Activated naive CD8-positive, alpha-beta T cell treated with anti-CD3 and anti-CD28 coated beads, Interleukin-2, amount 50 U/mL, for 24 hours (primary cell): ENCODE measurements at regions not wholly inside any gene's neighbourhood (a gene's known extent, or its start where the extent isn't known, plus 50 kb on each side); places are given as distances from the start of the nearest gene placed in this dataset.

Experiments used
- ATAC-seq: fragments of 150-1000 bp; cut with Tn5 transposase; one replicate; pipeline ENCODE4 v1.10.0; 2021
- DNase-seq: peaks from one replicate; pipeline ENCODE4 v3.0.0; 2021
- H3K27ac Mint-ChIP-seq: one replicate; pipeline ENCODE4 v1.8.0; 2021; ENCODE audit warnings: mild to moderate bottlenecking, mixed read lengths
- H3K27me3 Mint-ChIP-seq: one replicate; pipeline ENCODE4 v1.8.0; 2021; ENCODE audit warnings: mixed read lengths
- H3K36me3 Mint-ChIP-seq: one replicate; pipeline ENCODE4 v1.8.0; 2021; ENCODE audit warnings: low read depth, mixed read lengths
- H3K4me1 Mint-ChIP-seq: one replicate; pipeline ENCODE4 v1.8.0; 2021; ENCODE audit warnings: mixed read lengths
- H3K4me3 Mint-ChIP-seq: one replicate; pipeline ENCODE4 v1.8.0; 2021; ENCODE audit warnings: mild to moderate bottlenecking, moderate library complexity, mixed read lengths
- H3K9me3 Mint-ChIP-seq: one replicate; pipeline ENCODE4 v1.8.0; 2021; ENCODE audit warnings: mixed read lengths

DNA sequence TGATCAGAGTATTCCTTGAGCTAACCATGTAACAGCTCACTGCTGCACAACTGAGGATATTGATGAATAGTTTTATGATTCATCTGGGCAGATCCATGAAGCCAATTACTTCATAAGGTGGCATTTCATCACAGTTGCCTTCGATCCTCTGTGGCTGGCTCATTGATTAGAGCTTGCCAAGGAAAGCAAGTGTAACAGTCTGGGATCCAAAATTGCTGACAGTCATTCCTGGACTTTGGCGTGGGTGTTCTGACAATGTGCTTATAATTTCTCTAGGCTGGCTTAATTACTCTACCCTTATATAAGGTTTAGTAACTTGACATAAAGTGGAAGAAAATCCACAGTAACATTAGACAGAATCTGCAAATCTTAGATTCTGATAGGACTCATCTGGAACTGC is 551.3 kb upstream of the CDH4 start:
- Mint-ChIP-seq H3K27me3 (peaks cover 3% of the 10 kb centered on the region), H3K36me3 (no peaks in the 10 kb centered on the region), H3K9me3 (peaks cover 3% of the 10 kb centered on the region), H3K27ac (no peak overlapping the region), H3K4me3 (no peak overlapping the region), H3K4me1 (no peaks in the 10 kb centered on the region)
- no peak for DNase-seq
- no peak for ATAC-seq

DNA sequence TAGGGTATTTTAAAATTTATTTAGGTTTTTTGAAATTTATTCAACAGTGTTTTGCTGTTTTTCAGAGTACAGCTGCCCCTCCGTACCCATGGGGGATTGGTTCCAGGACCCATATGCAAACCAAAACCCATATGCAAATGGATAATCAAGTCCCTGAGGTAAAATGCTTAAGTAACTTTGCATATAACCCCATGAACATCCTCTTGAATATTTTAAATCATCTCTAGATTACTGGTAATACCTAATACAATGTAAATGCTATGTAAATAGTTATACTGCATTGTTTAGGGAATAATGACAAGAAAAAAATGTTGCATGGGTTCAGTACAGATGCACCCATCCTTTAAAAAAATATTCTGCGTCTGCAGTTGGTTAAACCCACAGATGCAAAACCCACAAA is 547.9 kb upstream of the CDH4 start:
- no peaks in the 10 kb centered on the region for H3K27me3 Mint-ChIP-seq
- H3K4me1 Mint-ChIP-seq = no peaks in the 10 kb centered on the region
- ATAC-seq = no peak
- H3K36me3 Mint-ChIP-seq = no peaks in the 10 kb centered on the region
- H3K27ac Mint-ChIP-seq = no peak overlapping the region
- DNase-seq = no peak
- peaks cover 4% of the 10 kb centered on the region for H3K9me3 Mint-ChIP-seq
- no peak overlapping the region for H3K4me3 Mint-ChIP-seq

DNA sequence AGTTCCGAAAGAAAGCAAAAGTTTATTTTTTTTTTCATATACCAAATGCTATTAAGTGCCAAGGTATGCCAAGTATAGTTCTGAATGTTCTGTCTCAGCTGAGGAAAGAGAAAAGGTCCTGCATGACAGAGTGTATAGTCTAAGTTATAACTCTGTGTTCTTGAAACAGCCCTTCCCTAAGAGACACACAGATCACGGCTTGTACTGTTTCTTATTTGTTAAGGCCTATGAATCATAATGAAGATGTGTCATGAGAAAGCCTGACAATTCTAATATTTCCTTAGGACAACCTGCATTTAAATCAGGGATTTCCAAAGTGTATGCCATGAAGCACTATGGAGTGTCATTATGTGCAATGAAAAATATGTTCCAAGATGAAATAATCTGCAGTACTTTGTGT is 538.7 kb upstream of the CDH4 start:
- Mint-ChIP-seq H3K27ac (no peak overlapping the region), H3K9me3 (peaks cover 3% of the 10 kb centered on the region), H3K4me1 (no peaks in the 10 kb centered on the region), H3K36me3 (no peaks in the 10 kb centered on the region), H3K27me3 (no peaks in the 10 kb centered on the region), H3K4me3 (no peak overlapping the region)
- ATAC-seq (no peak), DNase-seq (no peak)

DNA sequence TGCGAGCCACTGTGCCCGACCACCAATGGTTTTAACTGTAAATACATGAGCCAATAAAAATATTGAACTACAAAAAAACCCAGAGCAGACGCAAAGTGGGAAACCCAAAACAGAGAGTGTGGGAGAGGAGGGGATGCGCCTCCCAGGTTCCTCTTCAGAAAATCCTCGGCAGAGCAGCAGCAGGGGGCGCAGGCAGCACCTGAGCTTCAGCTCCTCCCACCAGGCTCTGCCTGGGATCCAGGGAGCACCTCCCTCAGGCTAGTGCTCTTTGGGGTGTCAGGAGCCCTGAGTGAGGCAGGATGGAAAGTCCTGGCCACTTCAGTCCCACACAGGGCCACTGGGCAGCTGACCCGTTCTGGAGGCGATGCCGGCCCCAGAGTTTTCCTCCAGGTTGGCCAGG is 536.9 kb upstream of the CDH4 start:
- peaks cover 2% of the 10 kb centered on the region for H3K27me3 Mint-ChIP-seq
- H3K27ac Mint-ChIP-seq = no peak overlapping the region
- no peak overlapping the region for H3K4me3 Mint-ChIP-seq
- DNase-seq (no peak), ATAC-seq (no peak)
- no peaks in the 10 kb centered on the region for H3K4me1 Mint-ChIP-seq
- no peaks in the 10 kb centered on the region for H3K36me3 Mint-ChIP-seq
- peaks cover under 1% of the 10 kb centered on the region for H3K9me3 Mint-ChIP-seq

DNA sequence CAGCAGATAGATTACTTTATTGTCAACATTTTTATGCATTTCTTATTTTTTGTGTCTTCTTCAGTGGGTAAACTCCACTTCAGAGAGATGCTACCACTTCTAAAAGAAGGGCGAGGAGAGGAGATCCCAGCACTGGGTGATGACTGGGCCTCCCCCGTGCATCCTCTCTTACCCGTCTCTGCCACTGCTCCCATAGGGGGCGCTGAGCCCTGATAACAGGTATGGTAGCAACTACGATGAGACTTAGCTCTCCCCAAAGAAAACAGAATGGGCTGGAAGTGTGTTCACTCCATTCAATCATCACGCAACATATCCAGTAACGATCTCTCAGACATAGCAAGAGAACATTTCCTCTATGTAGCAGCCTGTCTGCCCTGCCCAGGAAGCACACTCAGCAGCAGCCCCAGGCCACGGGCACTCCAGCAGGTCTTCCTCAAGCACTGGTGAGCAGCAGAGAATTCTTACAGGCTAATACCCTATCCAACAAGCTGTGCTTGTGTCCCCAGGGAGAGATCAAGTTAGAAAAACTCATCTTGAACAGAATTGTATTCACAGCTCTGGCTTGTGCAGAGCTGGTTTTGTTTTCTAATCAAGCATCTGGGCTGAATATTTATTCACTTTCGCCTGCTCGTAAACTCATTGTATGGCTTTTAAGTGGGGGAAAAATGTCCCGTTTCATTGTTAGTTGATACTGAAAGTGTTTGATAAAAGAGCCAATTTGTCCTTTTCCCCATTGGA is 533.1 kb upstream of the CDH4 start:
- no peak overlapping the region for H3K27ac Mint-ChIP-seq
- no peaks in the 10 kb centered on the region for H3K36me3 Mint-ChIP-seq

DNA sequence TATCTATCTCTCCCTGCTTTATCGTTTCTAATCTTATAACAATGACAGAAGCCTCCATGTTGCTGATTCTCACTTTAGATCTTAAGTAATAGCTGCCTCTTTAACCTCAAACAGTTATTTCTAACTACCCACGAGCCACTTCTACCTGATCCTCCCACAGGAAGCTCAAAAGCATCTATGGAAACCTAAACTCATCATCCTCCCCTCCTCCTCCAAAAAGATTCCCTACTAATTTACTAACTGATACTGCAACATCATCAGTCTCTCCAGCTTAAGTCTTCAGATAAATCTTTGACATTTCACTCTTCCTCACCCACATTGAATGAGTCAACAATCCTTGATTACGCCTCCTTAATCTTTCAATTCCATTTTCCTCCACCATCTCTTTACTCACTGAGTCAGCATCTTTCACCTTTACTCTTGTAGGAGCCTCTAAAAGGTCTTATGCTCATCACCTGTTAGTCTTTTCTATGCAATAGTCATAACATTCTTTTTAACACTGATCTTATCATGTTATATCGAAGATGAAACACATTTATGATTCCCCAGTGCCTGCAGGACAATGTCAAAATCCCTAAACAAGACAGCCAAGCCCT is 526.7 kb upstream of the CDH4 start:
- Mint-ChIP-seq H3K9me3 (peaks cover 9% of the 10 kb centered on the region), H3K4me3 (no peak overlapping the region), H3K27me3 (peaks cover 4% of the 10 kb centered on the region), H3K36me3 (no peaks in the 10 kb centered on the region), H3K4me1 (no peaks in the 10 kb centered on the region), H3K27ac (no peak overlapping the region)
- ATAC-seq = no peak
- no peak for DNase-seq

More for the DNA sequence above, 533.1 kb upstream of the CDH4 start:
- H3K9me3 Mint-ChIP-seq = no peaks in the 10 kb centered on the region
- no peak for ATAC-seq
- H3K4me3 Mint-ChIP-seq = no peak overlapping the region
- H3K27me3 Mint-ChIP-seq = peaks cover 4% of the 10 kb centered on the region
- no peak for DNase-seq
- H3K4me1 Mint-ChIP-seq = no peaks in the 10 kb centered on the region

DNA sequence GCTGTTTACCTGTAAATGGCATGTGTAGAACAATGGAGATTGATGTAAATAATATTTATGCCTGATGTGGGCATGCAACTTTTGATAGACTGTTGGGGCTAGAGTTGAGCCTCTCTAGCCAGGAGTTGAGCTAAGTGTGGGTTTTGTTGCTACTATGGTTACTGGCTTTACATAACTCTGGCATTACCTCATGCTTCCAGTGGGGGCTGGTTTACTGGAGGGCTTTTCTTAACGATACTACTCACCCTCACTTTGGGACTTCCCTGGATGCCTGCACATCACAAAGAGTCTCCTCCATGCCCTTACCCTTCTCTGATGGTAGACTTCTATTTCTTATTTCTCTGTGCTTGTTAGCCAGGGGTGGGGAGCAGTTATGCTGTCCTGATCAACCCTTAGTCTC is 524.6 kb upstream of the CDH4 start:
- Mint-ChIP-seq H3K4me1 (no peaks in the 10 kb centered on the region), H3K4me3 (no peak overlapping the region), H3K27me3 (peaks cover 2% of the 10 kb centered on the region), H3K27ac (no peak overlapping the region), H3K36me3 (no peaks in the 10 kb centered on the region), H3K9me3 (peaks cover 9% of the 10 kb centered on the region)
- no peak for DNase-seq
- no peak for ATAC-seq

DNA sequence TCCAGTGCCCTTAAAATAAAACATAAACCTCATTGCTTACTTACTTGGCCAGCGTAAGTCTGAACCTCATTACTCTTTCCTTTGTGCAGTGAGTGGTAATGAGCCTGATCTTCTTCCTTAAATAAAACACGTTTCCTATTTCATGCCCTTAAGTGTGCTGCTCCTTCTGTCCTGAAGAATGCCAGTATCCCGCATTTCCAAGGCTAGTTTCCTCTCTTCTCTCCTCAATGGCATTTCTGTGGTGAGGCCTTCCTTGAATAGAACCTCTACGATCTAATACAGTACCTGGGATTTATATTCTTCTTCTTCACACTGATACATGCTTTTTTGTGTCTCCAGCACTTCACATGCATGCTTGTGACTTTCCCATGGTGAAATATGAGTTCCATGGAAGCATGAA is 523.4 kb upstream of the CDH4 start:
- peaks cover 9% of the 10 kb centered on the region for H3K9me3 Mint-ChIP-seq
- no peaks in the 10 kb centered on the region for H3K4me1 Mint-ChIP-seq
- H3K36me3 Mint-ChIP-seq = no peaks in the 10 kb centered on the region
- H3K27me3 Mint-ChIP-seq = peaks cover 2% of the 10 kb centered on the region
- H3K4me3 Mint-ChIP-seq = no peak overlapping the region
- DNase-seq = no peak
- H3K27ac Mint-ChIP-seq = no peak overlapping the region
- ATAC-seq = no peak

DNA sequence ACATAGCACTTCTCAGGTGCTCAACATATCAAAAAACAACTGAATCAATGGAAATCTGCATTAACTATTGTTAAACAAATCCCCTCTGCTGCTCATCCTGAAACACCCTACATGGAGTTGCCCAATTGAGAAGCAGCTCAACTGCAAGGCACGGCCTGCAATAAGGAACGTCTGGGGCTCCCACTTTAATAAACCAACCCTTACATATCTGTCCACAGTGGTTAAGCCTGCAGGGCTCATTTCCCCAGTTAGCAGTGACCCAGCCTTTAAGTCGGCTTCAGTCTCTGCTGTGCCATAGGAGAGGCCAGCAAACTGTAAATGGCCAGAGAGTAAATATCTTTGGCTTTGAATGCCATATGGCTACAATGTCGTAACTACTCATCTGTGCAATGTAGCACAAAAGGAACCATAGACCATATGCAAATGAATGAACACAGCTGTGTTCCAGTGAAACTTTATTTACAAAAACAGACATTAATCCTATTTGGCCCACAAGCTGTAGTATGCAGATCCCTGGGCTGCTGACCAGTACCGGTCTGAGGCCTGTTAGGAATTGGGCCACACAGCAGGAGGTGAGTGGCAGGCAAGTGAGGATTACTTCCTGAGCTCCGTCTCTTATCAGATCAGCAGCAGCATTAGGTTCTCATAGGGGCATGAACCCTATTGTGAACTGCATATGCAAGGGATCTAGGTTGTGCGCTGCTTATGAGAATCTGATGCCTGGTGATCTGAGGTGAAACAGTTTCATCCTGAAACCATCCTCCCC is 522.7 kb upstream of the CDH4 start:
- Mint-ChIP-seq H3K27me3 (peaks cover 2% of the 10 kb centered on the region), H3K4me3 (no peak overlapping the region), H3K9me3 (peaks cover 9% of the 10 kb centered on the region), H3K4me1 (no peaks in the 10 kb centered on the region), H3K36me3 (no peaks in the 10 kb centered on the region), H3K27ac (no peak overlapping the region)
- ATAC-seq (no peak), DNase-seq (no peak)

DNA sequence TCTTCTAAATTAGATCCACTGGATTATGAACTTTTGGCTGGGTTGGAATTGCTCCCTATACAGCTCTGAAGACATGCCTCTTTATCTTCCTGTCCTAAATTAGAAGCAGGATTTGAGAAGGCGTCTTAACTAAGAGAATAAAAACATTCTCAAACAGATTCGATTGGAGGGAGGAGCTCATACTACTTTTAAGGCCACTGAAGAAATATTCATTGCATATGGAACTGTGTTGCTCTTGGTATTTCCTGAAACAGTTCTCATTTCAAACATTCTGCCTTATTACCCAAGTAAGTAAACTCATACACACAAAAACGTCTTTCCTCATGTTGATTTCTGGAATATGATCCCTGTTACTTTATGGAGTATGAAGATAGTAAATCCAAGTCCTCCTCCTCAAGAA is 519.7 kb upstream of the CDH4 start:
- Mint-ChIP-seq H3K27ac (no peak overlapping the region), H3K4me1 (no peaks in the 10 kb centered on the region), H3K4me3 (no peak overlapping the region), H3K27me3 (peaks cover 2% of the 10 kb centered on the region), H3K9me3 (peaks cover 6% of the 10 kb centered on the region), H3K36me3 (no peaks in the 10 kb centered on the region)
- ATAC-seq (no peak), DNase-seq (no peak)

DNA sequence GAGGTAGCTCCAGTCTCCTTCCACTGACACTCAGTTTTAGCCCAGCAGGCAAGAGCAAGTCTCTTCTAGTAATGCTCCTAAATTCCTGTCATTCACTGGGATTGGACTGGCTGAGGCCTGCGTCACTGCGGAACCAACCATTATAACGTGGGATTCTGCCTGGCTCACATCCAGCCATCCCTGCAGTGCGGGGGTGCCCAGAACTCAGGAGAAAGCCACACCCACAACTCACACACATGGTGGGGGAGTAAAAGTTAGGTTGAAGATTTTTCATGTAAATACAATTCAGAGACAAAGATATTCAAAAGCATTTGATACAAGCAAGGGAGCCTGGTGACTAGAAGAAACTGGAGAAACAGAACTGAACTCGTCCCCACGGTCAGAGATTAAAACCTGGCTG is 504.0 kb upstream of the CDH4 start:
- Mint-ChIP-seq H3K36me3 (no peaks in the 10 kb centered on the region), H3K27ac (no peak overlapping the region), H3K9me3 (peaks cover 3% of the 10 kb centered on the region), H3K4me3 (no peak overlapping the region), H3K27me3 (no peaks in the 10 kb centered on the region), H3K4me1 (no peaks in the 10 kb centered on the region)
- ATAC-seq (no peak), DNase-seq (no peak)

DNA sequence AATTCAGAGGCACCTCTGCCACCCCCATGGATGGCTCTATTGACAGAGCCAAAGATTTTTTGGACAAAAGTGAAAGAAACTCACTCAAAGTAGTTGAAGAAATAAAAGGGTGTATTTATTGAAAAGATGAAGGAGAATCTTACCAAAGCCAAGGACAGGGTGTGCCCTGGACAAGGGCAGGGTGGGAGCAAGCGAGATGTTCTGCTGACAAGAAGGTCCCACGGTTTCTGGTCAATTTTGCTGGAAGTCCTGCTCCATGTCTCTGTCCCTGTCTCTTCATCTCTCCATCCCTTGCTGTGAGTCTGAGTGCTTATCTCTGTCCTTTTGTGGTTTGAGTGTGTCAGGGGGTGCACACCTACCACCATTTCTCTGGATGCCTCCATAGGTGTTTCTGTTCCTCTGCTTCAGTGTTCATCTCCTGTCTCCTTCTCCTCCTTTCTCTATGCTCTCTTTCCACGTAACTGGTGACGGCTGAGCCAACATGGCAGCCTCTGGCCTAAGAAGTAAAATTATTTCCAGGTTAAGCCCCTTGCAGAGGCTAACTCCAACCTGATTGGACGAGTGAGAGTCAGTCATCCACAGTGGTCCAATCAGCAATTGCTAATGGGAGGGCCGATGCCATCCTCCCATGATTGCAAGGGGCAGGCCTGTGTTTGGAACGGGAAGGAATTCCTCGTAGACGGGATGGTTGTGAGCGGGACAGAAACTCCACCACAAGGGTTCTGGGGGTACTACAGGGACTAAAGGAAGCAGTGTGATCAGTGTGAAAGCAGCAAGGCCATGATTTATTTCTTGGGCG is 502.1 kb upstream of the CDH4 start:
- DNase-seq (no peak), ATAC-seq (no peak)
- no peaks in the 10 kb centered on the region for H3K4me1 Mint-ChIP-seq
- H3K9me3 Mint-ChIP-seq = no peaks in the 10 kb centered on the region
- no peaks in the 10 kb centered on the region for H3K36me3 Mint-ChIP-seq
- no peaks in the 10 kb centered on the region for H3K27me3 Mint-ChIP-seq
- H3K4me3 Mint-ChIP-seq = no peak overlapping the region
- H3K27ac Mint-ChIP-seq = no peak overlapping the region

DNA sequence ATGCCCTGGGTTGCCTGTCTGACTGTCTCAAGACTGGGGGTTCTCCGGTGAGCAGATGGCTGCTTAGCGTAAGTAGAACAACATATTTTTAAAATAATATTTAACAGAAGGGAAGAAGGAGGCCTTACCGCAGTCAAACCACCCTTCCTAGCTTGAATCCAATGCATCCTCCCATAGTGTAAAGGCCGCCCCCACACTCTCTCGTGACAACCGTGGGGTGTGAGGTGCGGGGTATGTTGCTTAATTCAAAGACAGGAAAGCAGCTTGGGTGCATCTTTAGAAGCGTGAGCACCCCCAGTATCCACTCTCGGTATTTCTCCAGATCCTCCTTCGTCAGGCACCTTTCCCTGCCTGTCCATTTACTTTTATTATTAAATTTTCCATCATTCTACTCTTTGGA is 501.2 kb upstream of the CDH4 start:
- no peaks in the 10 kb centered on the region for H3K27me3 Mint-ChIP-seq
- no peak overlapping the region for H3K27ac Mint-ChIP-seq

DNA sequence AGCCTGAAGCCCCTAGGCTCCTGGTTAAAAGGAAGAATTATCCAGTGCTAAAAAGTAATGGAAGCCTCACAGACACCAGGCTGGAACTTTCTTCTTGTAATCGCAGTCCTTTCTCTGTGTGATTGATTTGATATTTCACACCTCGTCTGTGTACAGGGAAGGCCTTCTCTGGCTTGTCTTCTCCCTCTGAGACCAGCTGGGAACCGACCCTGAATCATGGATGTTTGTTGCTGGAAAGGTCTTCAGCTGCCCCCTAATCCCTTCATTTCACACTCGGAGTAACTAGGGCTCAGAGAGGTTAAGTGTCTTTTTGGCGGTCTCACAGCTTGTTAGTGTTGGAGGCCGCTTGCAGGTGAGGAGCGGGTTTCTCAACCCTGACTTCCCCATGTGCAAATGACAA is 500.2 kb upstream of the CDH4 start:
- no peaks in the 10 kb centered on the region for H3K4me1 Mint-ChIP-seq
- H3K27me3 Mint-ChIP-seq = no peaks in the 10 kb centered on the region
- H3K9me3 Mint-ChIP-seq = no peaks in the 10 kb centered on the region
- DNase-seq (no peak), ATAC-seq (no peak)
- H3K27ac Mint-ChIP-seq = no peak overlapping the region
- H3K4me3 Mint-ChIP-seq = no peak overlapping the region
- no peaks in the 10 kb centered on the region for H3K36me3 Mint-ChIP-seq

More for the DNA sequence above, 501.2 kb upstream of the CDH4 start:
- H3K9me3 Mint-ChIP-seq = no peaks in the 10 kb centered on the region
- no peak for DNase-seq
- H3K4me3 Mint-ChIP-seq = no peak overlapping the region
- H3K36me3 Mint-ChIP-seq = no peaks in the 10 kb centered on the region
- no peaks in the 10 kb centered on the region for H3K4me1 Mint-ChIP-seq
- ATAC-seq = no peak
